ENCODE measurements at regions not wholly inside any gene's neighbourhood (a gene's known extent, or its start where the extent isn't known, plus 50 kb on each side); places are given as distances from the start of the nearest gene placed in this dataset.

GRCh38 chr11:115776916-115777315, 272.7 kb upstream of the CADM1 start:
- Mint-ChIP-seq H3K4me1 (ENCODE audit: unreplicated experiment) (no peaks in the 10 kb centered on the region), H3K9me3 (ENCODE audit: unreplicated experiment) (no peaks in the 10 kb centered on the region), H3K27ac (ENCODE audit: unreplicated experiment) (no peak overlapping the region), H3K4me3 (ENCODE audit: unreplicated experiment) (no peak overlapping the region), H3K36me3 (ENCODE audit: unreplicated experiment) (no peaks in the 10 kb centered on the region), H3K27me3 (ENCODE audit: unreplicated experiment) (peaks cover 18% of the 10 kb centered on the region)
- DNase-seq (ENCODE audit: extremely low spot score, unreplicated experiment) = no peak
- no peak for TF ChIP-seq CTCF (IDR thresholded peaks at IDR 0.05)

DNA sequence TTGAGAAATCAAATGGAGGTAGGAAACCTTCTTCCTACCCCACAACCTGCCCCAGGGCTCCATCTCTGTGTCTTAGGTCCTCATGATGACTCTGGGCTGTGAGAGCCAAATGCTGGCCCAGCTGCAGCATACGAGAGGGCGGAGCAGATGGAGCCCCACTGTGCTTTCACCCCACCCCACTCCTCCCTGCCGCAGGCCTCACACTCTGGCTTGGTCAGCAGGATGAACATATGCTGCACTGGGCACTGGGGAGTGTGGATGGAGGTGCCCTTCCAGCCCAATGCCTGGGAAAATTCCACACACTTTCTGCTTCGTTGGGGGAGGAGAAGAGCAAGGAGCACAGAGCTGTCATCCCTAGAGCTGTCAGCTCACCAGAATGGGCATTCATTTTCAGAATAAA, 271.6 kb upstream of the CADM1 start:
- H3K4me1 Mint-ChIP-seq (ENCODE audit: unreplicated experiment) = no peaks in the 10 kb centered on the region

GRCh38 chr11:115774756-115775155, 270.5 kb upstream of the CADM1 start:
- Mint-ChIP-seq H3K4me1 (ENCODE audit: unreplicated experiment) (no peaks in the 10 kb centered on the region), H3K27me3 (ENCODE audit: unreplicated experiment) (peaks cover 28% of the 10 kb centered on the region), H3K4me3 (ENCODE audit: unreplicated experiment) (no peak overlapping the region), H3K9me3 (ENCODE audit: unreplicated experiment) (no peaks in the 10 kb centered on the region), H3K36me3 (ENCODE audit: unreplicated experiment) (no peaks in the 10 kb centered on the region), H3K27ac (ENCODE audit: unreplicated experiment) (no peak overlapping the region)
- no peak for DNase-seq (ENCODE audit: extremely low spot score, unreplicated experiment)
- TF ChIP-seq CTCF (IDR thresholded peaks at IDR 0.05) = no peak

More for the DNA sequence above, 271.6 kb upstream of the CADM1 start:
- H3K4me3 Mint-ChIP-seq (ENCODE audit: unreplicated experiment) = no peak overlapping the region
- peaks cover 23% of the 10 kb centered on the region for H3K27me3 Mint-ChIP-seq (ENCODE audit: unreplicated experiment)
- no peak overlapping the region for H3K27ac Mint-ChIP-seq (ENCODE audit: unreplicated experiment)
- no peaks in the 10 kb centered on the region for H3K9me3 Mint-ChIP-seq (ENCODE audit: unreplicated experiment)
- no peak for TF ChIP-seq CTCF (IDR thresholded peaks at IDR 0.05)
- no peaks in the 10 kb centered on the region for H3K36me3 Mint-ChIP-seq (ENCODE audit: unreplicated experiment)
- DNase-seq (ENCODE audit: extremely low spot score, unreplicated experiment) = no peak

- peaks cover 22% of the 10 kb centered on the region for H3K27me3 Mint-ChIP-seq (ENCODE audit: unreplicated experiment)
- no peak for DNase-seq (ENCODE audit: extremely low spot score, unreplicated experiment)
- no peak overlapping the region for H3K27ac Mint-ChIP-seq (ENCODE audit: unreplicated experiment)
- no peak for TF ChIP-seq CTCF (IDR thresholded peaks at IDR 0.05)
- H3K4me1 Mint-ChIP-seq (ENCODE audit: unreplicated experiment) = no peaks in the 10 kb centered on the region
- no peaks in the 10 kb centered on the region for H3K36me3 Mint-ChIP-seq (ENCODE audit: unreplicated experiment)
- no peak overlapping the region for H3K4me3 Mint-ChIP-seq (ENCODE audit: unreplicated experiment)
- H3K9me3 Mint-ChIP-seq (ENCODE audit: unreplicated experiment) = no peaks in the 10 kb centered on the region
Measured at GRCh38 chr11:115769891-115770290, 265.7 kb upstream of the CADM1 start.

GRCh38 chr11:115767883-115768282, 263.7 kb upstream of the CADM1 start:
- Mint-ChIP-seq H3K36me3 (ENCODE audit: unreplicated experiment) (no peaks in the 10 kb centered on the region), H3K4me3 (ENCODE audit: unreplicated experiment) (no peak overlapping the region), H3K4me1 (ENCODE audit: unreplicated experiment) (no peaks in the 10 kb centered on the region), H3K27me3 (ENCODE audit: unreplicated experiment) (peaks cover 17% of the 10 kb centered on the region), H3K9me3 (ENCODE audit: unreplicated experiment) (no peaks in the 10 kb centered on the region), H3K27ac (ENCODE audit: unreplicated experiment) (no peak overlapping the region)
- no peak for TF ChIP-seq CTCF (IDR thresholded peaks at IDR 0.05)
- no peak for DNase-seq (ENCODE audit: extremely low spot score, unreplicated experiment)
